T47D (cell line): ENCODE measurements at regions not wholly inside any gene's neighbourhood (a gene's known extent, or its start where the extent isn't known, plus 50 kb on each side); places are given as distances from the start of the nearest gene placed in this dataset.

Experiments
- DNase-seq, 2 experiments: peaks; one replicate each; pipeline versions ENCODE4 v3.0.0 to v3.0.0-alpha.2; 2011 to 2012; ENCODE audit warnings: low read depth in 1 of 2, low spot score in 1 of 2
- JUND ChIP-seq: IDR thresholded peaks from 2 replicates; pipeline ENCODE4 v1.6.1; 2012; ENCODE audit warnings: low read depth
- in situ Hi-C: cut with HindIII; loops from 2 replicates; pipeline ENCODE4 v1.10.0; 2016; ENCODE audit warnings: low sequenced_read_pairs, low pct_unique_long_range_greater_than_20kb

DNA sequence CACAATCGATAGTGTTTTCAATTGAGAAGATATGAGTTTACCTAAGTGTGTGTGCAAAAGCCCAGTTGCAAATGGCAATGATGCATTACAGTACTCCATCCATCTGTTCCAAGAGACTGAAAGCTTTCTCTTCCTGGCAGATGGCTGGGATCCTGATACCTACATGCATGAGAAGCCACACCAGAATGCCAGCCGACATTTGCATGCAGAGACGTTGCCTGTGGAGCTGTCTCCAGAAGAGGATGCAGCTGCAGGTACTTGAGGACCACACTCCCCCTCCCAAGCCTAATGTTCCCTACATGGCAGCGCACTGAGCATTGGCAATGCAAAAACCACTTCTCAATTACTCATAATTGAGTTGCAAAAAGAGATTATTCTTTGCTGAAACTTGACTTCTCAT, 332.1 kb downstream of the WDR11 start:
- in situ Hi-C loops: no loop called here
- DNase-seq: no peak
- TF ChIP-seq JUND: no peak

DNA sequence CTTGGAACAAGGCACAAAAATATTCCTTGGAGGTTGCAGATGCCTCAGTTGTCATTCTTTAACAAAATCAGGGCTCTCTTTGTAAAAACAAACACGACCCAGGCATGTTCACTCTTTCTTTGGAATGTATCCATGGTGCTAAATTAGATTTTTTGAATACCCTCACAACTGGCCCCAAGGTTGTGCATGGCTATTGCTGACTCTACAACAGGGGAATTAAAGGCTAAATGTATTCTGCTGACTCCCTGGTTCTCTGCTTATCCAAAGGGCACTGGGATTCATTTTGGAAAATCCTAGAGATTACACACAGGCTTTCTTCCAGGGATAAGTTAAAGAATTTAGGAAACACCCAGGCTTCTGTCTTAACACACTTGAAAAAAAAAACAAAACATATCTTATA, 332.5 kb downstream of the WDR11 start:
- no peak for TF ChIP-seq JUND
- DNase-seq: no peak
- in situ Hi-C loops: no loop called here

DNA sequence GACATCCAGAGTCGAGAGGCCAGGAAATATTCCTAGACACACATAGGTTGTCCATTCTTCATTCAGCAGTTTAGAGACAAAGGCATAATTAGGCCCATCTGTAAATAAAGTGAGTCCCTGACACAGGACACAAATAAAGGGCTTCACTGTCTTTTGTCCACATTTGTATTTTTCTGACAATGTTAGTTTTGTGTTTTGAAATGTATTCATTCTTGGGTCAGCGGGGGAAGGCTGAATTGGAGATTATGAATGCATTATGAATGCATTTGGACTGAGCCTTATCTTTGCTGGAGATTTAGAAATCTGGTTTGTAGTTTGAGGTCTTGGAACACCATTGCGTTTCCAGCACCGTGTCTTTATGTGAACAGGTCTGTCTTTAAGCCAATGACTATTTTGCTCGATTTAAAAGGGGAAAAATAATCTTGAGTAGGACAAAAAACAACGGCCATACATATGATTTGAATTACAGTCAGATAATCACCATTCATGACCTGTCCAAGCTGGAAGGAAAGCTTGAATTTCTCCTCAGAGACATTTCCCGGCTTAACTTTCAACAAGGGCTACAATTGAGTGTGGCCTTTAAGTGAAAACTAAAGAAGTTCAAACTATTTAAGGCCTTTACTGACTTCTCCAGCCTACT, 334.8 kb downstream of the WDR11 start:
- in situ Hi-C loops: no loop called here
- DNase-seq: no peak
- TF ChIP-seq JUND: no peak

DNA sequence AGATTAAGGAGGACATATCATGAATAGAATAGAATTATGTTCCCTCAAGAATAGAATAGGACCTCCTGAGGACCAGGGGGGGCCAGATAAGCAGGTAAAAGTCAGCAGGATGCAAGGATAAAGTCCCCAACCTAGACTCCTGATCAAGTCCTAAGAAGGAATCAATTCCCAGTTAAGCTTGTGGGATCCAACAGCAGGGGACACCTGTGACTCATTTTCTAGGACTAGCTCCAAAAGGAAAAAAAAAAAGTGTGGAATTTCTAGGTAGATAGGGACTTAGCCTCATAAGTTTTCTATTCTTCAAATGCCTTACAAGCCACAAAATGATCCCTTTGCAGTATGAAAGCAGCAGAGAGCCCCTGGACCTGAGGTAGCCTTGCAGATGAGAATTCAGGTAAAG, 336.2 kb downstream of the WDR11 start:
- in situ Hi-C loops: no loop called here
- TF ChIP-seq JUND: no peak
- peak in 1 of 2 experiments; percentile 5 for DNase-seq

DNA sequence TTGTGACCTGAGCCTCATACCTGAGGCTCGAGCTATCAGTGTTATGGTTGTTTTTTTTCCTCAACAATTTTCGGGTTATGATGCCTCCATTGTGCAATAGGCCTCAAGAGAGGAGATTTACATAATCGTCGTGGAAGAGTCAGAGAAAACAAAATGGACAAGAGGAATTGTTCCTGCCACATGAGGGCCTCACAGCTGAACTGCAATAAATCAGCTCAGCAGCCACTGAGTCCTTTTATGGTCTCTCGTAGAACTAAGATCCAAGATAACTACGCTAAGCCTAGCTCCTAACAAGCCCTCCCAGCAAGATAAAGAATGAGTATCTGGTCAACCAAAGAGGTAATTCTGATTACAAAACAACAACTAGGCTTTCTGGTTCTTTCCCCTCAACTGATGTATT, 336.8 kb downstream of the WDR11 start:
- no peak for TF ChIP-seq JUND
- peak in 1 of 2 experiments; percentile 58 for DNase-seq
- in situ Hi-C loops: no loop called here

DNA sequence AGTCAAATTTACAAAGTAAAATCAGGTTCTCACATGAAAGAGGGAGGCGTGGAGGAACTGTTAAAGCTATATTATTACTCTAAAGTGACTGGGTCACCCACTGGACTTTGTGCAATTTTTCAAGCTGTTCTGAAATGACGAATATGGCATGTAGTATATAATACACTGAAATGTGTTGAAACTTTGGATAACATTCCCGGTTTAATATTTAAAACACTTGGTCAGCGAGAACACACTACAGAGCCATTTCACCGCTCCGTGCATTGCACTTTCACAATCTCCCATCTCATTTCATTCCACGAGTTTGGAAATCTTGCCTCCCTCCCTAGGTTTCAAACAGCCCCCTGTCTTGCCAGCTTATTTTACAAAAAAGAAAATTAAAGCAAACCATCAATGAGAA, 337.9 kb downstream of the WDR11 start:
- in situ Hi-C loops: no loop called here
- TF ChIP-seq JUND: no peak

DNA sequence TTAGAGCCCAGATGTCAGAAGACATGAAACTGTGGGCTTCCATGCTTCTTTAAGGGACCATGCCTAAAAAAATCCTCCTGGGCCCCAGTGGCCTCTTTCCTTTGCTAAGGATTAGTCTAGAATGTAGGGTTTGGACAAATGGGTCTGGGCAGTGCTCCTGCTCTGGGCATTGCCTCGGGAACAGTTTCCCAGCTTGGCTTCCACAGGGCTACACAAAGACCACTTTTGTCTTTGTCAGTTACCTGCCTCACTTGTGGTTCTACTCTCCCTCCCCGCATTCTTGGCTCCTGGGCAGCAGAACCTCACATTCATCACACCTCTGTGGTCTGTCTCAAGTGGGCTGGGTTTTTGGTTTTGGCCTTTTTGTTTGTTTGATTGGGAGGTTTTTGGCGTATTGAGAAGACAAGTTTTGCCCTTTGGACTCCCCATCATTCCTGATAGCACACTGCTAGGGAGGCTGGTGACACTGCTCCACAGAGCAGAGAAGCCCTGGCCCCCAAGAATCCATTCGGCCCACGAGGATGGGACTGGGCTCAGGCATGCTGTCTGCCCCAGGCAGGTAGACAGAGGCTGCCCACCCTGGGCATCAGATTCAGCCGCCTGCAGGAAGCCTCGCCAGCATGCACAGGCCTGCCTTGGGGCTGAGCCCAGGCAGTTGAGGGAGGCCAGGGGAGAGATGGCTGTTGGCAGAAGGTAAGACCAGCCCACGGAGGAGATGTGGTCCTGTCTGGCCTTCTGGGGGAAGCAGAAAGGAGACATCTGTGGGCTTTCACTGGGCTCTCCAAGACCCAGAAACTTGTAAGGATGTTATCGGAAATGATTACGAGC, 343.7 kb downstream of the WDR11 start:
- in situ Hi-C loops: no loop called here
- TF ChIP-seq JUND: no peak

More for the DNA sequence above, 337.9 kb downstream of the WDR11 start:
- DNase-seq: no peak

DNA sequence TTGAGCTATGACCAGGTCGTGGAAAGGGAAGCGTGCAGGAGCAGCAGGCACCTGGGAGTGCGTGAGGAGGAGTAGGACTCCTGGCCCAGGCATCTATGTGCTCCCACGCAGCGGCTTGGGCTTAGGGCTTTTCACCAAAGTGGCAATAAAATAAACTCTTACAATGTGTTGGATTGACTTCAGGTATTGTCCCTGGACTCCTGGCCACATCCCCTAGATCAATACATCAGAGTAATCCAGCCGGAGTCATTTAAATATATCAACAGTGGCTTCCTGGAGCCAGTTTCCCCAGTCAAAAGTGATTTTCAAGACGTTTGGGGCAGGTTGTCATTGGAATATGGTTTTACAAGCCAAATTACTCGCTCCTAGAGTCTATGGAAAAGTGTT, 344.4 kb downstream of the WDR11 start:
- DNase-seq: peak in 1 of 2 experiments; percentile 46
- in situ Hi-C loops: no loop called here
- TF ChIP-seq JUND: no peak

More for the DNA sequence above, 343.7 kb downstream of the WDR11 start:
- DNase-seq: no peak

DNA sequence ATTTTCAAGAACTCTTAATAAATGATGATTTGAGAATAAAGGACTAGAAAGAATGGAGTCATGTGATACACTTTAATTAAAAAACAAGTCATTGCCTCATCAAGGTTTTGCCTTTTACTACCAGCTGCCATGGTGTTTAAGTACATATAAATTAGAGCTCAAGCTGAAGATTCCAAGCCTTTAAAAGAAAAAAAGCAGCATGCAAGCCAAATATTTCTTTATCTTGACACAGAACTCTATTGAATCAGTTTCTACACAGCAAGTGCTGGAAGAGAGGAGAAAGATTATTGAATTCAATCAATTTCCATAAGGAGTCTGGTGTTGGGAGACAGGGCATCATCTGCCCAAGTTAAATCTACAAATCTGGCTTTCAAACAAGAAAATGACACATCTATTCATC, 347.9 kb downstream of the WDR11 start:
- no peak for DNase-seq
- TF ChIP-seq JUND: no peak
- in situ Hi-C loops: no loop called here

DNA sequence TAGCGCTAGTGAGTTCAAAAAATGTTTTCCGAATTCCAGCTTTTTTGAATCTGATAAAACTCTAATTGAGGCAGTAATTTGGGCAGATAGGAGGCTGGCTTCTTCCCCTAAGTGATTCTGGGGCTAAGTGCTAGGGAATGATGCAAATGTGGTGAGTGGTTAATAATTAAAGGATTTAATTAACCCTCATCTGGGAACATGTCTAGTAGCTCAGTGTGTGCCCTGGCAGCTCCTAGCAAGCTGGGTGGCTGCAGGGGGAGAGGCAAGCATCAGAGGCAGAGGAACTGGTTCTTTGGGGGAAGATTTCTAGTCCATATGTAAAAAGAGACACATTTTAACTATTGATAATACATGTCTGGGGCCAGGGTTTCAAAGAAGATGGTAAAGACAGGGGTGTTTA, 354.5 kb downstream of the WDR11 start:
- TF ChIP-seq JUND: no peak
- in situ Hi-C loops: no loop called here
- DNase-seq: no peak

DNA sequence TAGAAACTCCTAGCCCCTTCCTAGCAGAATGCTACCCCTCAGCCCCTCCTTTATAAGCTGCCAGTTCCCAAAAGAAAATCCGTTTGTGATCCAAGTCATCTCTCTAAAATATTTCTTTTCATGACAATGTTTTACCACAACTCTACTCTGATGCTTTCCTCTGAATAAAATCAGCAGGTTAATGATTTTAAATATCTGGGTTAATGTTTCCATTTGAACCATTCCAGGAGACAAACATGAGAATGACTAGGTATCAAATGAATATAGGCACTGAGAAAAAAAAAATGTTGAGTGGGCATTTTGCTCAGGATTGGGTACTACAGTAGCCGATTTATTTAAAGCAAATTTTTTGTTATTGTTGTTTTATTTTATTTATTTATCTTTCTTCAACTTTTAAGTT, 360.3 kb downstream of the WDR11 start:
- no peak for DNase-seq
- TF ChIP-seq JUND: no peak
- in situ Hi-C loops: no loop called here

DNA sequence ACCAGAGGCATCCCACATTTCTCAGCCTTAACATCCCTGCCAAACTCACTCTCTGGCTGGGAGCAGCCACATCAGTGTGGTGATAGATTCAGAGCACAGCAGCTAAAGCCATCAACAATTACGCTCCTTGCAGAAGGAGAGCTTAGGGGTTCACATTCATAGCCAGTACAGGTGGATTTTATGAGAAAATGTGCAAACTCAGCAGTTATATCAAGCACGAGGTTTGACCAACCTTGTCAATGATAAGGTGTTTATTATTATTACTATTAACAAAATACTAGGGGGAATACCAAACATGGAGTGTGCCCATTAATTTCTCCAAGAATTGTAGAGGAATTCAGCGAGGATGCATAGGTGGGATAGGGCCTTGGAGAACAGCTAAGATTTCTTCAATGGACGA, 362.3 kb downstream of the WDR11 start:
- TF ChIP-seq JUND: no peak
- DNase-seq: no peak
- in situ Hi-C loops: no loop called here

DNA sequence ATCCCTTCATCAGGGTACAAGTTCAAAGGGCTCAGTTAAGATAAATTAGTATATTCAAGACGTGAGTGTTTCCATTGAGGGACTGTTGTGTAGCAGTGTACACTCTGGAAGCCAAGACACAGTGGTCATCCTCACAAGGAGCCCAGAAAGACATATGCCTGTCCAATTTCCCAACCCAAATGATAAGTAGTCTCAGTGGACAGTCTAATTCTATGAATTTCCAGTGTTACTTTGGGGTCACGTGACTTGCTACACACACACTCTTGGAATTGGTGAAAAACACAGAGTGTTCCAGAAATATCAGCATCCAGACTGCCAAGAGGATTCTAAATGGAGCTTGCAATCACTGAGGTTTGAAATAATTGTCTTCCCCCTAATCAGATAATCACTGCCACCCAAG, 365.1 kb downstream of the WDR11 start:
- in situ Hi-C loops: no loop called here
- TF ChIP-seq JUND: no peak

More for the DNA sequence above, 365.1 kb downstream of the WDR11 start:
- no peak for DNase-seq
